Stimulated activated naive B cell treated with anti-CD40 and anti-IgM and Interleukin-4, amounts not matched to agents 10 μg/mL and 1 μg/mL and 100 μg/mL, for 72 hours (primary cell): ENCODE measurements at regions not wholly inside any gene's neighbourhood (a gene's known extent, or its start where the extent isn't known, plus 50 kb on each side); places are given as distances from the start of the nearest gene placed in this dataset.
"Not testable (repeated sequence)": the region's sequence is repeated elsewhere in the genome, so short reads cannot be mapped to it uniquely, and the experiment has no call there.

Source experiments
- ATAC-seq, 2 donors: fragments of 150-1000 bp; cut with Tn5 transposase; replicated peaks; 2 replicates each; pipeline ENCODE4 v1.10.0; 2021; ENCODE audit warnings: moderate library complexity in 1 of 2
- DNase-seq: peaks from one replicate; pipeline ENCODE4 v3.0.0; 2021
- H3K27ac Mint-ChIP-seq: one replicate; pipeline ENCODE4 v1.8.0; 2022; ENCODE audit warnings: mild to moderate bottlenecking, mixed read lengths
- H3K27me3 Mint-ChIP-seq, 2 donors: one replicate each; pipeline ENCODE4 v1.8.0; 2022; ENCODE audit warnings: mixed read lengths in 2 of 2
- H3K36me3 Mint-ChIP-seq, 2 donors: one replicate each; pipeline ENCODE4 v1.8.0; 2022; ENCODE audit warnings: mixed read lengths in 2 of 2, mild to moderate bottlenecking in 1 of 2
- H3K4me1 Mint-ChIP-seq, 2 donors: one replicate each; pipeline ENCODE4 v1.8.0; 2022; ENCODE audit warnings: mixed read lengths in 2 of 2, mild to moderate bottlenecking in 1 of 2
- H3K4me3 Mint-ChIP-seq, 2 donors: one replicate each; pipeline ENCODE4 v1.8.0; 2022; ENCODE audit warnings: mild to moderate bottlenecking in 2 of 2, mixed read lengths in 2 of 2, moderate library complexity in 1 of 2
- H3K9me3 Mint-ChIP-seq, 2 donors: one replicate each; pipeline ENCODE4 v1.8.0; 2022; ENCODE audit warnings: mixed read lengths in 2 of 2, mild to moderate bottlenecking in 1 of 2

DNA sequence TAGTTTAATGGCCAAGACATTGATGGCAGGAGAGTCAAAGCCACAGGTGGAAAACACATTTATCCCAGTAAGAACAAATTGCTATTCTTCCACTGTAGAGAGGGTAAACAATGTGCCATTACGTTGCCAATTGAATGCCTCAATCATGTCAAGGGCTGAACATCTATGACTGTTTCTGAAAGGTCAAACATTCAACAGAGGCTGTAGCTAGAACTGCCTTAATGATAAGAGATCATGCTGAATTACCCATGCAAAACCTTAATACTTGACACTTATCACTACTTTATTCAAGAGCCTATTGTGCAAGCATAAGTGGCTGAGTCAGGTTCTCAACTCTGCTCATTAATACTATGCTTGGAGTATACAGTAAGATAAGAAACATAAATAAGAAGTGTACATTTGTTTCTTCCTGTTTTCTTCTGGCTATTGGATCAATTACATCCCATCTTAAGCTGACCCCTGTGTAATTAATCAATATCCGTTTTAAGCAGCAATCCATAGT is 409.5 kb downstream of the OR4F29 start:
- not testable (repeated sequence) for ATAC-seq, H3K4me1 Mint-ChIP-seq, H3K27ac Mint-ChIP-seq, H3K36me3 Mint-ChIP-seq, H3K4me3 Mint-ChIP-seq, DNase-seq, H3K9me3 Mint-ChIP-seq, H3K27me3 Mint-ChIP-seq

DNA sequence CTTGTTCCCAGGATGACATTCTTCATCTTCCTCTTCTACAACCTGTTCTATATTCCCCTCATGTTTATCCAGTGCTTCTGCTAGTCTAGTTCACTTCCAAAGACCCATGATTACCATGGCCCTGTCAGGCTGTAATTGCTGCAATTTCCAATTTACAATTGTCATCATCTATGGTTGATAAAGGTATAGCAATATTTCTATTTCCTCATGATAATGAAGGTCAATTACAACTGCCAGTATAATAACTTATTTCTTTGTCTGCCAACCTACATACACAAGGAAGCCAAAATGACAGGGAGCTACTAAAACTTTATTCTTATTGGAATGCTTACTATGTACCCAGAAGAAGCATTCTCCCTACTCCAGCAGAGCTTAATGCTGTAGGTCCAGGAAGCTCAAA is 410.3 kb downstream of the OR4F29 start:
- not testable (repeated sequence) for DNase-seq, H3K36me3 Mint-ChIP-seq, H3K27me3 Mint-ChIP-seq, H3K27ac Mint-ChIP-seq, H3K4me3 Mint-ChIP-seq, H3K9me3 Mint-ChIP-seq, H3K4me1 Mint-ChIP-seq, ATAC-seq

DNA sequence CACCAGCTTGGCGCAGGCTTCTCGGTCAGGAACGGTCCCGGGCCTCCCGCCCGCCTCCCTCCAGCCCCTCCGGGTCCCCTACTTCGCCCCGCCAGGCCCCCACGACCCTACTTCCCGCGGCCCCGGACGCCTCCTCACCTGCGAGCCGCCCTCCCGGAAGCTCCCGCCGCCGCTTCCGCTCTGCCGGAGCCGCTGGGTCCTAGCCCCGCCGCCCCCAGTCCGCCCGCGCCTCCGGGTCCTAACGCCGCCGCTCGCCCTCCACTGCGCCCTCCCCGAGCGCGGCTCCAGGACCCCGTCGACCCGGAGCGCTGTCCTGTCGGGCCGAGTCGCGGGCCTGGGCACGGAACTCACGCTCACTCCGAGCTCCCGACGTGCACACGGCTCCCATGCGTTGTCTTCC is 422.3 kb downstream of the OR4F29 start:
- DNase-seq, result peak; percentile 13
- not testable (repeated sequence) for H3K27ac Mint-ChIP-seq, H3K4me1 Mint-ChIP-seq, ATAC-seq, H3K27me3 Mint-ChIP-seq, H3K4me3 Mint-ChIP-seq, H3K9me3 Mint-ChIP-seq, H3K36me3 Mint-ChIP-seq

DNA sequence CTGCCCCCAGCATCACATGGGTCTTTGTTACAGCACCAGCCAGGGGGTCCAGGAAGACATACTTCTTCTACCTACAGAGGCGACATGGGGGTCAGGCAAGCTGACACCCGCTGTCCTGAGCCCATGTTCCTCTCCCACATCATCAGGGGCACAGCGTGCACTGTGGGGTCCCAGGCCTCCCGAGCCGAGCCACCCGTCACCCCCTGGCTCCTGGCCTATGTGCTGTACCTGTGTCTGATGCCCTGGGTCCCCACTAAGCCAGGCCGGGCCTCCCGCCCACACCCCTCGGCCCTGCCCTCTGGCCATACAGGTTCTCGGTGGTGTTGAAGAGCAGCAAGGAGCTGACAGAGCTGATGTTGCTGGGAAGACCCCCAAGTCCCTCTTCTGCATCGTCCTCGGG is 434.2 kb downstream of the OR4F29 start:
- H3K4me3 Mint-ChIP-seq, DNase-seq, H3K27ac Mint-ChIP-seq, H3K36me3 Mint-ChIP-seq, ATAC-seq, H3K27me3 Mint-ChIP-seq, H3K4me1 Mint-ChIP-seq, H3K9me3 Mint-ChIP-seq: not testable (repeated sequence)

DNA sequence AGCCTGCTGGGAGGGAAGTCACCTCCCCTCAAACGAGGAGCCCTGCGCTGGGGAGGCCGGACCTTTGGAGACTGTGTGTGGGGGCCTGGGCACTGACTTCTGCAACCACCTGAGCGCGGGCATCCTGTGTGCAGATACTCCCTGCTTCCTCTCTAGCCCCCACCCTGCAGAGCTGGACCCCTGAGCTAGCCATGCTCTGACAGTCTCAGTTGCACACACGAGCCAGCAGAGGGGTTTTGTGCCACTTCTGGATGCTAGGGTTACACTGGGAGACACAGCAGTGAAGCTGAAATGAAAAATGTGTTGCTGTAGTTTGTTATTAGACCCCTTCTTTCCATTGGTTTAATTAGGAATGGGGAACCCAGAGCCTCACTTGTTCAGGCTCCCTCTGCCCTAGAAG is 435.5 kb downstream of the OR4F29 start:
- H3K27me3 Mint-ChIP-seq, result not testable (repeated sequence)

DNA sequence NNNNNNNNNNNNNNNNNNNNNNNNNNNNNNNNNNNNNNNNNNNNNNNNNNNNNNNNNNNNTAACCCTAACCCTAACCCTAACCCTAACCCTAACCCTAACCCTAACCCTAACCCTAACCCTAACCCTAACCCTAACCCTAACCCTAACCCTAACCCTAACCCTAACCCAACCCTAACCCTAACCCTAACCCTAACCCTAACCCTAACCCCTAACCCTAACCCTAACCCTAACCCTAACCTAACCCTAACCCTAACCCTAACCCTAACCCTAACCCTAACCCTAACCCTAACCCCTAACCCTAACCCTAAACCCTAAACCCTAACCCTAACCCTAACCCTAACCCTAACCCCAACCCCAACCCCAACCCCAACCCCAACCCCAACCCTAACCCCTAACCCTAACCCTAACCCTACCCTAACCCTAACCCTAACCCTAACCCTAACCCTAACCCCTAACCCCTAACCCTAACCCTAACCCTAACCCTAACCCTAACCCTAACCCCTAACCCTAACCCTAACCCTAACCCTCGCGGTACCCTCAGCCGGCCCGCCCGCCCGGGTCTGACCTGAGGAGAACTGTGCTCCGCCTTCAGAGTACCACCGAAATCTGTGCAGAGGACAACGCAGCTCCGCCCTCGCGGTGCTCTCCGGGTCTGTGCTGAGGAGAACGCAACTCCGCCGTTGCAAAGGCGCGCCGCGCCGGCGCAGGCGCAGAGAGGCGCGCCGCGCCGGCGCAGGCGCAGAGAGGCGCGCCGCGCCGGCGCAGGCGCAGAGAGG is 441.3 kb downstream of the OR4F29 start:
- not testable (repeated sequence) for H3K9me3 Mint-ChIP-seq, H3K4me1 Mint-ChIP-seq, ATAC-seq, H3K4me3 Mint-ChIP-seq, H3K36me3 Mint-ChIP-seq, H3K27ac Mint-ChIP-seq, H3K27me3 Mint-ChIP-seq
- peak; percentile 25 for DNase-seq

More for the DNA sequence above, 435.5 kb downstream of the OR4F29 start:
- H3K9me3 Mint-ChIP-seq, H3K4me3 Mint-ChIP-seq, H3K36me3 Mint-ChIP-seq, ATAC-seq, DNase-seq, H3K4me1 Mint-ChIP-seq, H3K27ac Mint-ChIP-seq: not testable (repeated sequence)
